Suprapubic skin (tissue), 4 donors: ENCODE measurements at regions not wholly inside any gene's neighbourhood (a gene's known extent, or its start where the extent isn't known, plus 50 kb on each side); places are given as distances from the start of the nearest gene placed in this dataset.

ENCODE experiments used
- CTCF ChIP-seq, 2 donors: fragments of 200-600 bp in 1 of 2; fragments of 450-650 bp in 1 of 2; sonication (generic) in 1 of 2; IDR thresholded peaks; one replicate each; pipeline ENCODE4 v1.5.1; 2016 to 2019; ENCODE audit warnings: antibody characterized with exemption in 2 of 2, mild to moderate bottlenecking in 1 of 2, moderate library complexity in 1 of 2
- EP300 ChIP-seq: sonication (generic); formaldehyde crosslinking; IDR thresholded peaks from one replicate; pipeline ENCODE4 v1.6.1; 2017; ENCODE audit warnings: antibody characterized with exemption
- POLR2AphosphoS5 ChIP-seq, 3 donors: sonication (generic); formaldehyde crosslinking; IDR thresholded peaks; one replicate each; pipeline ENCODE4 v1.6.1; 2017; ENCODE audit warnings: antibody characterized with exemption in 3 of 3

DNA sequence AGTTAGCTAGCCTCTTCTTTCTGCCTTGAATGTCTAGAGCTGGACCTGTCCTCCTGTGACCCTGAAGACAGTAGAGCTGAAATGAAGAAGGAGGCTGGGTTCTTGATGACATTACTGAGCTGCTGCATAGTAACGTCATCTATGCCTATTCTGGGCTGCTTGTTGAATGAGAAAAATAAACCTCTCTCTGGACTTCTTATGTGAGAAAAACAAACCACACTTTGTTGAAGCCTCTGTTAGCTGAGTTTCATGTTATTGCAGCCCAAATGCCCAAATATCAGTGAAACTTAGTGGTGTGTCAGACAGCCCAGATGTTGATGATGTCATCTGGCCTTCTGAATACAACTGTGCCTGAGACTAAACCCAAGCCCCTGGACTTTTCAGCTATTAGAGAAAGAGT, 67.0 kb upstream of the MAX start:
- no peak for TF ChIP-seq CTCF (IDR thresholded peaks at IDR 0.05)
- TF ChIP-seq EP300 = no peak
- TF ChIP-seq POLR2AphosphoS5 (IDR thresholded peaks at IDR 0.05) = no peak
